GM18951 (cell line): ENCODE measurements at regions not wholly inside any gene's neighbourhood (a gene's known extent, or its start where the extent isn't known, plus 50 kb on each side); places are given as distances from the start of the nearest gene placed in this dataset.

ENCODE experiments used
- POLR2A ChIP-seq: IDR thresholded peaks from 4 replicates; pipeline ENCODE4 v1.6.1; 2011; ENCODE audit warnings: mild to moderate bottlenecking; ENCODE audit not compliant: insufficient read length, insufficient read depth; ENCODE audit errors: extremely low read depth
- in situ Hi-C: fragments of 300-500 bp; cut with MboI; formaldehyde crosslinking; loops from one replicate; pipeline ENCODE4 v1.12.0; 2022; ENCODE audit warnings: low sequenced_read_pairs, mixed read lengths, inconsistent platforms; ENCODE audit not compliant: unreplicated experiment

DNA sequence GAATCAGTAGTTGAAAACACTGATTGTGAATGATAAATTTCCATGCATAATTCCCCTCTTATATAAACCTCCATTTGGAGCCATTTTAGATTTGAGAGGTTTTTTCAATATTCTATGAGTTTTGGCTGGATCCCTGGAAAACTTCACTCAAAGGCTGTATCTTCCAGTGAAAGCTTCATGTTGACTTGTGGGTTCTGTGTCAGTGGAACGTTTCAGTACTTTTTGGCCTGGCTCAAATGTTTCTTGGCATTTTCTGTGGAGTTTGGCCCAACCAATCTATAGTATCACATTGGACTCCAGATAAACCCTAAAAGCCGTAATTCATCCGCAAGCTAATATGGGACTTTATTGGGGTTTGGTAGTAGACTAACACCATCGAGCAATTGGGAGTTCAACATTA, 172.6 kb upstream of the PRPS1L1 start:
- no peak for TF ChIP-seq POLR2A
- in situ Hi-C loops = loop anchor here (25.0 kb wide), 1 partner anchor 137 kb away; no protein-coding TSS in a partner anchor

DNA sequence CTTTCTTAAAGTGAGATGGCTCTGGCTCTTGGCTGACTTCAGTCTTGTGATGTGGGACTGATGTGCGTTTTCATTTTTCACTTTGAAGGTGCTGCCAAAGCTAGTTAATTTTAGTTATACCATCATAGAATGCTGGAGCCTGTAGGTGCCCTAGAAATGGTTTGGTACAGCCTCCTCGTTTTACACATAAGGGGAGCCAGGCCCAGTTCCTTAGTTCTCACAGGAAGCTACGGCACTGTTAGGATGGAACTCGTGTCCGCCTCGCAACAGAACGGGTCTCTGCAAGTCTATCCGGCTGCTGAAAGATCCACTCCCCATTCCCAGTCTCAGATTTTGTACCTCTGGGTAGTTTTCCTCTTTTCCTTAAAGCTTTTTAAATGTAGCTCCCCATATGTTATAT, 173.2 kb upstream of the PRPS1L1 start:
- in situ Hi-C loops = loop anchor here (25.0 kb wide), 1 partner anchor 136 kb away; no protein-coding TSS in a partner anchor
- TF ChIP-seq POLR2A = no peak

DNA sequence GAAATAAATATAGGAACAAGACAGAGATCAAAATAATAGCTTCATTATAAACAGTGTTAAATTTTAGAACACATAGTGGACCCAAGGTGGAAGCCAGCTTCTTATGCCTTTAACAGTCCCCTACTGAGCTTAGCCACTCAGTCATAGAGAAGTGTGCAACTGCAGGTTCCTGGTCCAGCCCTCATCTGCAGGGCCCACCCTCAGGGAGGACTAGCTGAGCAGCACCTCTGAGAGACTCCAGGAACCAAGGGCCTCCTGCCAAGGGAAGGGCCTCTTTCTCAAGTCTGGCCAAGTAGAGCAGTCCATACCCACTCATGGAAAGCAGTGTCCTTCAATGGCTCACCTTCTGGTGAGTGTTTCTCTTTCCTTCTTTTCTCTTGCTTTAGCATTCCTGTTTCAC, 173.7 kb upstream of the PRPS1L1 start:
- no peak for TF ChIP-seq POLR2A
- in situ Hi-C loops = loop anchor here (25.0 kb wide), 1 partner anchor 136 kb away; no protein-coding TSS in a partner anchor

DNA sequence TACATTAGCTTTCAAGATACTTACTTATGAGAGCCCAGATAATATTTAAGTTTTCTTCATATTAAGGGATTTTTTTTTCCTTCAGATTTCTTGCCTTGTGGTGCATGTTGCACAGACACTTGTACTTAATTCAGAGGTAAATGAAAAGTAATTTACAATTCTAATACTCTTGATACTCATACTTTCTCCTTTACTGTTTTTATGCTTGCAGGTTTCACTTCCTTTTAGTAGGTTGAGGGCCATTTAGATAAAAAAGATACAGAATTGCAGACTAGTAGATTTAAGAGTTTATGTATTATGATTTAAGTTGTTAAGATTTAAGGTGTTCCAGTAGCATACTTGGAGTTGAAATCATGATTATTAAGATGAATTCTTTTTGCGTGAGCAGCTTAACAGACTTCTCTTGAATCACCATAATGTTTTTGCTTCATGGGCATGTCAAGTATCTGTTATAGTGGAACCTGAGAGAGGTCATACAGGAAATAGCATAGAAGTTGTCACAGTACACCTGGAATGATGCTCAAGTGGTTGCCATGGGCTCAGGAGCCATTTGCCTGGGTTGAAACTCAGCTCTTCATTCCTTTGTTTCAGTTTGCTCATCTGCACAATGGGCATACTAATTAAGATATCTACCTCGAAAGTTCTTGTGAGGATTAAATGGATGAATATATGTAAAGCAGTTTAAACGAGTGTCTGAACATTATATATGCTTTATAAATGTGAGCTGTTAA, 174.8 kb upstream of the PRPS1L1 start:
- in situ Hi-C loops = loop anchor here (25.0 kb wide), 1 partner anchor 135 kb away; no protein-coding TSS in a partner anchor
- TF ChIP-seq POLR2A = no peak

DNA sequence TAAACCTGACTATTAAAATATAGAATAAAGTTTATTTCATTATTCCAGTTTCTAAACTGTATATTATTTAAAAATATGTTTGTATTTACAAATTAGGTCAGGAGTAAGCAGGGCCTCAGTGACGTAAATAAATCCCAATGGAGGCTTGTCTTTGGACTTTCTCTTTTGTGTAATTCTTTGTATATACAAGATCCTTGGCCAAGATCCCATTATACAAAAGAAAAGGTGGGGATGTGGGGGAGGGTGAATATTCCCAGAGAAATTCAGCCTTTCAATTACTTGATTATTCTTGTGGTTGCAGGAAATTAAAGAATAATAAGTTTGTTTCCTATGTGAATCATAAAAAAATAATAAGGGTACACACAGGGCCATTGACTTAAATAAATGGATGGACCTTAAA, 178.7 kb upstream of the PRPS1L1 start:
- no peak for TF ChIP-seq POLR2A
- in situ Hi-C loops = loop anchor here (25.0 kb wide), 1 partner anchor 131 kb away; no protein-coding TSS in a partner anchor

DNA sequence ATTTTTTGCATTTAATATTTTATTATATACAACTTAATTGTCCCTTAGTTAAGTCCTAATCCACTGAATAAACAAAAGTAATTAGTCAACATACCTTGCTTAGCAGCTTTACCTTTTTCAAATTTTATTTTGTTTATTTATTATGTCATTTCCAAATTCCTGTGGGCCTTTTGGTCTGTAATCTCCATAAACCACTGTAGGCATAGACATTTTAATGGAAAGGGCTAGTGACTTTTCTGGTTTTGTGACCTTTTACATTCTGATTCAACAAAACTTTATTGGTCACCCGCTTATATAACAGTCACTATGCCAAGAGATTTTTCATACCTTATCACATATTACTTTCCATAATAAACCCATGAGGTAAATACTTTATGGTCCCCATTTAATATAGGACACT, 181.3 kb upstream of the PRPS1L1 start:
- in situ Hi-C loops = loop anchor here (25.0 kb wide), 1 partner anchor 128 kb away; no protein-coding TSS in a partner anchor
- TF ChIP-seq POLR2A = no peak

DNA sequence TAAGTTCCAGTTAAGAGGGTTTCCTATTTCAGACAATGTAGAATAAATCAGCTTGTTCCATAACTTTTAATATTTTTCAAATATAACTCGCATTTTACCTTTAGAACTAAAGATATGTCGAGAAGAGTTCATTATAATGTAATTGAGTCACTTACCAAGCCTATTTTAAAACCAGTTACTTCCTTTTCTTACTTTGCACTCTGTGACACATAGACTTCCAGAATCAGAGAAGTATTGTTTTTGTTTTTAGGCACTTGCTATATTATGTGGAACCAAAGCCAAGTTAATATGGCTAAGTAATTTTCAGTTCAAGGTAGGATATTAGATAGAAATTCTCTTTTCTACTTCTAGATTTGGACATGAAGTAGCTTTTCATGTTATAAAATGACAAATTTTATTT, 182.7 kb upstream of the PRPS1L1 start:
- TF ChIP-seq POLR2A = no peak
- in situ Hi-C loops = loop anchor here (25.0 kb wide), 1 partner anchor 127 kb away; no protein-coding TSS in a partner anchor

DNA sequence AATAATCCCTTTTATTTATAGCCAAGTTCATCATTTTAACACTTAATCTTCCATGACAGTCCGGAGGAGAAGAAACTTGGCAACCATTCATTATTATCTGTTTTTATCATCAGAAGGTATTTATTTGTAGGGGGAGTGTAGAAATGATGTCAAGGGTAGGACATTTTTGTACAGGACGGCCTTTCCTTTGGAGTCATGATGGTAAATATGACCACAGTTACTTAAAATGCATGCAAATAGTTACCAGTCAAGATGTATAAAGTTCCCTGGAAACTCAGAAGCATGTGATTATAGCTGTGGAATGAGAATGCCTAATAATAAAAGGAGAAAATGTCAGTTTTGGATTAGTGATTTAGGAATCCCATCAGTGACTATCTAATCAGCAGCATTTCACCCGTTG, 183.1 kb upstream of the PRPS1L1 start:
- in situ Hi-C loops = loop anchor here (25.0 kb wide), 1 partner anchor 127 kb away; no protein-coding TSS in a partner anchor
- no peak for TF ChIP-seq POLR2A

DNA sequence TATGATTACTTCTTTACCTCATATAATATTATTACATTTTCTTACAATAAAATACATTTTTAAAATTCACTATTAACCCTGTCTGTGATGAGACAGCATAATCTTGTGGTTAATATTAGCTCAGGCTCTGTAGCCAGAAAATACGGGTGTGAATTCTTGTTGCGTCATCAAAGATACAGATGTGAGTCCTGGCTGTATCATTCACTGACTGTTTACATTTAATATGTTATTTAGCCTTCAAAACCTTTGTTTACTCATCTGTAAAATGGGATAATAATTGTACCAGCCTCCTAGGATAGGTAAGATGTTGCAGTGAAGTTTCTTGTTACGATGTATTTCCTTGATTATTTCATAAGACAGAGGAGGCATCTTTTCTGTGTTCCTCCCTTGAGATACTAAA, 184.7 kb upstream of the PRPS1L1 start:
- in situ Hi-C loops = loop anchor here (25.0 kb wide), 1 partner anchor 125 kb away; no protein-coding TSS in a partner anchor
- TF ChIP-seq POLR2A = no peak

DNA sequence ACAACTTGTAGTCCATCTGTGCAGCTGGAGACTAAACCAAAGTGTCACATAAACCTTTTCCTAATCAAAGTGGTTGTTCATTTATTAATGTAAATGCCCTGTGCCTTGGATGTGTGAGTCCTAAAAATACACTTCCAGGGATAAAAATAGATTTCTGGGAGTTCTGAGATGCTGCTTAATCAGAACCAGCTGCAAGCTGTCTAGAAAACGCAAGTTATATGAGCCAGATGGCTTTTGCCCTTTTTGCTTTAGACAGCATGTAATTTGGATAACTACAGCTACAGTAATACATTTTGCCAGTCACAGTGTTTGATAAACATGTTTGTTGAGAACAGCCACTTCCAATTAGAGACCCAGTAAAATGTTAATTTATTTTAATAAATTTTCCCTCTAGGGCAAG, 185.1 kb upstream of the PRPS1L1 start:
- no peak for TF ChIP-seq POLR2A
- in situ Hi-C loops = loop anchor here (25.0 kb wide), 1 partner anchor 125 kb away; no protein-coding TSS in a partner anchor

DNA sequence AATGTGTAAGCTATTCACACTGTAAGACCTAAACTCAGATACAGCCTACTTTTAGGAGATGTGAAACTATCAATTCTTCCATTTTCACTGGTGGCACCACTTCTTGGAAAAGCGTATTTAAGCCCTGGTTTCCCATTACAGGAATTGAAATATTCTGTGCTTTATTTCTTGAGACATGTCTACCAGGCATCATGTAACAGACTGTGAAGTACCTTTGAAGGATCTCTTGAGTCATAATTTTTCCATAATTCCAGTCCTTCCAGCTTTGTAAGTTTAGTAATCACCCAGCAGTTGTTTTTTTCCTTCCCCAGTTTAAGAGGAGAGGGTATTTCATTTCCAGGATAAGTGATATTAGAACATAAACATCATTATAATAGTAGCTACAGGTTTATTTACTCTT, 186.0 kb upstream of the PRPS1L1 start:
- no peak for TF ChIP-seq POLR2A
- in situ Hi-C loops = loop anchor here (25.0 kb wide), 1 partner anchor 124 kb away; no protein-coding TSS in a partner anchor

DNA sequence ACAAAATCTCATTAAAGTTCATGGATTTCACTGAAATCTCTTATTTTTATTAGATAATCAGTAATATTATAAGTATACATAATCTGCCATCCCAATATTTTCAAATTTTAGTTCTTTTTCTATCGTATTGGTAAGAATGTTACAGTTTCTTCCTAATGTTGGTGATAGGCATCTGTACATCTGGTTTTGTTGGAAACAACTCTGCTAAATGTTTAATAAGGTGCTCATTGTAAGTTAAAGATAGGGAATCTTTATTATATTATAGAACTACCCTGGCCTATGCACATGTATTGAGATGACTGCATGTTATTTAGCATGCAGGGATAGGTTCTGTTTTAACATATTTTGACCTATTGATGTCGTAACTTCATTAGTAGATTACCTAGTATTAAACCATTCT, 188.6 kb upstream of the PRPS1L1 start:
- TF ChIP-seq POLR2A = no peak
- in situ Hi-C loops = loop anchor here (25.0 kb wide), 1 partner anchor 121 kb away; no protein-coding TSS in a partner anchor

DNA sequence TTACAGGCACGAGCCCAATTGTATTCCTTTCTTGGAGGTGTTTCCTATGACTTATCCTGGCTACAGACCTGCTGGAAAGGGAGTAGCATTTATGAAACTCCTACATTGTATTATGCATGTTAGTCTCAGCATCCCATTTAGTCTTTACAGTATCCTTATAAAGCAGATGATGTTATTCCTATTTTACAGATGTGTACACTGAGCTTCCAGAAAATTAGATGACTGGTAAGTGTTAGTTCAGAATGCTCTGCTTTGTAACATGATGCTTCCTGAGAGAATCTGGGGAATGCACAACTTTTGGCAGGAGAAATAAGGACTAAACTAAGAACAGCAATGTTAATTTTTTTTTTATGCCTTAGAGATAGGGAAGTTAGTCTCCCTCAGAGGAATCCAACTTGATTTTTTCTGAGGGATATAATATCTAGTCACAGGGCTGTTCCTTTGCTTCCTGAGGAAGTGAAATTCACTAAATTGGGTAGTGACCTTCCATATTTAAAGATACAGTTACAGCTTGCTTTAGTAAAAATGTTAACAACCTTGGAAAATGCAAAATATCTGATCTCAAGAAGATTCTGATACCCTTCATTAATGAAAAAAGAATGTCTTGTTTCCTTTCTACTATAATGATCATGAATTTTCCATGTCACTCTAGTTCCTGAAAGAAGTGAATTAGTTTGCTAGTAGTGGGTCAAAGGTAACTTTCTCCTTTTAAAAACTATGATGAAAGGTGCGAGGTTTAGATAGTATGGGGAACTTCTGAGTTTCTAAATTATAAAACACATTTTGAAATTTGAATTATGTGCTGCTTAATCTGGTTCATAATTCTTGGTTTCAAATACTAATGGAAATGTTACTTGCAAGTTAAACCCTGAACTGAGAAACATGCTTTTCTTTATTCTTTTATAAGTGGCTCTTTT, 194.0 kb upstream of the PRPS1L1 start:
- in situ Hi-C loops = loop anchor here (25.0 kb wide), 1 partner anchor 116 kb away; no protein-coding TSS in a partner anchor
- no peak for TF ChIP-seq POLR2A
